HCT116 (cell line): ENCODE measurements at regions not wholly inside any gene's neighbourhood (a gene's known extent, or its start where the extent isn't known, plus 50 kb on each side); places are given as distances from the start of the nearest gene placed in this dataset.

Experiments used
- ATAC-seq: fragments of 200-7000 bp; cut with Tn5 transposase; 2 replicates; pipeline ENCODE4 v1.9.1; 2020; ENCODE audit warnings: mild to moderate bottlenecking, moderate library complexity
- BruUV-seq: library from RNA; stranded (reverse); fragments of 400-500 nt; replicated peaks from 2 replicates; lab custom pipeline; 2021; lab: Mats Ljungman, UMichigan
- CTCF ChIA-PET: fragments of 300-600 bp; sonication (Branson Sonifier 250); formaldehyde crosslinking; loops from one replicate; lab custom pipeline; 2021; ENCODE audit warnings: antibody characterized with exemption; lab: Charles Lee
- POLR2A ChIA-PET: fragments of 300-600, 350-600 bp; sonication (Branson Sonifier 250); formaldehyde crosslinking; loops from one replicate; lab custom pipeline; 2021; ENCODE audit warnings: antibody characterized with exemption; lab: Charles Lee
- RAD21 ChIA-PET, 2 experiments: fragments of 300-600 bp; sonication (Branson Sonifier 250); formaldehyde crosslinking; loops; one replicate each; lab custom pipeline; 2023; ENCODE audit warnings: low total read pairs in 2 of 2; ENCODE audit not compliant: uncharacterized antibody in 2 of 2, unreplicated experiment in 2 of 2, low non-redundant PET in 1 of 2; lab: Charles Lee
- DNase-seq: peaks from one replicate; pipeline ENCODE4 v3.0.0-alpha.2; 2010; ENCODE audit warnings: low read depth, low spot score
- H2AFZ ChIP-seq: fragments of 200-600 bp; shearing (Covaris generic), sonication (generic); 2 replicates; pipeline ENCODE4 v1.6.1; 2017; ENCODE audit warnings: low read depth, mixed run types, mixed read lengths, antibody characterized with exemption, low read length; ENCODE audit not compliant: poor library complexity, severe bottlenecking
- H3K27ac ChIP-seq: 2 replicates; pipeline ENCODE4 v1.5.1; 2012; ENCODE audit warnings: low read depth, low read length
- H3K27me3 ChIP-seq: fragments of 200-600 bp; sonication (generic); 2 replicates; pipeline ENCODE4 v1.6.1; 2016; ENCODE audit warnings: mixed run types, low read length, mixed read lengths; ENCODE audit not compliant: insufficient read depth
- H3K36me3 ChIP-seq, 2 experiments: fragments of 200-500 bp in 1 of 2; fragments of 200-600 bp in 1 of 2; sonication (Bioruptor generic) in 1 of 2; sonication (generic) in 1 of 2; 2 replicates each; pipeline versions ENCODE4 v1.5.1 to v1.6.1; 2014 to 2016; ENCODE audit warnings: low read length in 2 of 2, inconsistent platforms in 1 of 2, mixed read lengths in 1 of 2, mixed run types in 1 of 2; ENCODE audit not compliant: insufficient read depth in 2 of 2, control insufficient read depth in 1 of 2
- H3K4me1 ChIP-seq, 2 experiments: fragments of 200-600 bp in 1 of 2; sonication (generic) in 1 of 2; 2 replicates each; pipeline versions ENCODE4 v1.5.1 to v1.6.1; 2012 to 2017; ENCODE audit warnings: low read length in 2 of 2, inconsistent platforms in 1 of 2, mild to moderate bottlenecking in 1 of 2, mixed read lengths in 1 of 2, mixed run types in 1 of 2, moderate library complexity in 1 of 2; ENCODE audit not compliant: insufficient read depth in 2 of 2, control insufficient read depth in 1 of 2
- H3K4me2 ChIP-seq: fragments of 200-600 bp; sonication (generic); 2 replicates; pipeline ENCODE4 v1.6.1; 2017; ENCODE audit warnings: mixed run types, low read length, mixed read lengths
- H3K4me3 ChIP-seq, 2 experiments: fragments of 200-600 bp in 1 of 2; sonication (generic) in 1 of 2; replicated peaks in 1 of 2; 2 replicates each; pipeline ENCODE4 v1.5.1; 2011 to 2016; ENCODE audit warnings: low read length in 2 of 2, control low read depth in 1 of 2, low read depth in 1 of 2, mild to moderate bottlenecking in 1 of 2, mixed read lengths in 1 of 2, mixed run types in 1 of 2
- H3K79me2 ChIP-seq: fragments of 200-600 bp; sonication (generic); 2 replicates; pipeline ENCODE4 v1.6.1; 2017; ENCODE audit warnings: mild to moderate bottlenecking, mixed run types, low read length, moderate library complexity, mixed read lengths; ENCODE audit not compliant: insufficient read depth
- H3K9ac ChIP-seq: fragments of 200-600 bp; sonication (generic); 2 replicates; pipeline ENCODE4 v1.6.1; 2016; ENCODE audit warnings: low read length, mixed read lengths
- H3K9me2 ChIP-seq: fragments of 200-600 bp; sonication (generic), shearing (Covaris generic); 2 replicates; pipeline ENCODE4 v1.6.1; 2017; ENCODE audit warnings: mixed run types, mild to moderate bottlenecking, moderate library complexity; ENCODE audit not compliant: insufficient read depth
- H3K9me3 ChIP-seq, 2 experiments: fragments of 200-500 bp in 1 of 2; fragments of 200-600 bp in 1 of 2; sonication (Bioruptor generic) in 1 of 2; sonication (generic) in 1 of 2; 2 replicates each; pipeline ENCODE4 v1.6.1; 2014 to 2017; ENCODE audit warnings: low read length in 2 of 2, mixed read lengths in 2 of 2, inconsistent platforms in 1 of 2, low read depth in 1 of 2, mild to moderate bottlenecking in 1 of 2, mixed run types in 1 of 2, moderate library complexity in 1 of 2; ENCODE audit not compliant: control insufficient read depth in 1 of 2, insufficient read depth in 1 of 2
- H4K20me1 ChIP-seq: fragments of 200-600 bp; sonication (generic), shearing (Covaris generic); 2 replicates; pipeline ENCODE4 v1.6.1; 2017; ENCODE audit warnings: mixed run types, mild to moderate bottlenecking, moderate library complexity; ENCODE audit not compliant: insufficient read depth
- CBX3 ChIP-seq: IDR thresholded peaks from 2 replicates; pipeline ENCODE4 v1.6.1; 2012; ENCODE audit warnings: low read depth
- CTCF ChIP-seq, 3 experiments: fragments of 200-600 bp in 1 of 3; sonication (generic) in 1 of 3; IDR thresholded peaks in 2 of 3; conservative IDR thresholded peaks in 1 of 3; 2 replicates each; pipeline ENCODE4 v1.5.1; 2012 to 2017; ENCODE audit warnings: low read depth in 2 of 3, low read length in 2 of 3, antibody characterized with exemption in 1 of 3, borderline replicate concordance in 1 of 3, control low read depth in 1 of 3, mild to moderate bottlenecking in 1 of 3, mixed read lengths in 1 of 3, mixed run types in 1 of 3, moderate library complexity in 1 of 3; ENCODE audit not compliant: insufficient read depth in 1 of 3
- EGR1 ChIP-seq: IDR thresholded peaks from 2 replicates; pipeline ENCODE4 v1.6.1; 2012; ENCODE audit warnings: low read depth
- ELF1 ChIP-seq: IDR thresholded peaks from 2 replicates; pipeline ENCODE4 v1.6.1; 2012; ENCODE audit warnings: low read depth, borderline replicate concordance
- EZH2 ChIP-seq: fragments of 200-600 bp; sonication (generic); IDR thresholded peaks from 2 replicates; pipeline ENCODE4 v1.6.1; 2017; ENCODE audit warnings: antibody characterized with exemption, mixed run types
- FOSL1 ChIP-seq: IDR thresholded peaks from 2 replicates; pipeline ENCODE4 v1.6.1; 2012; ENCODE audit warnings: low read depth
- JUND ChIP-seq: IDR thresholded peaks from 2 replicates; pipeline ENCODE4 v1.6.1; 2012
- MAX ChIP-seq: IDR thresholded peaks from 2 replicates; pipeline ENCODE4 v1.6.1; 2012
- POLR2A ChIP-seq: IDR thresholded peaks from 2 replicates; pipeline ENCODE4 v1.7.0; 2011; ENCODE audit warnings: borderline replicate concordance; ENCODE audit not compliant: insufficient read depth, insufficient read length; ENCODE audit errors: extremely low read depth
- POLR2AphosphoS5 ChIP-seq: IDR thresholded peaks from 2 replicates; pipeline ENCODE4 v1.6.1; 2011; ENCODE audit warnings: mild to moderate bottlenecking, low read depth, low read length, moderate library complexity
- SP1 ChIP-seq: IDR thresholded peaks from 2 replicates; pipeline ENCODE4 v1.6.1; 2012; ENCODE audit warnings: low read depth
- SRF ChIP-seq: IDR thresholded peaks from 2 replicates; pipeline ENCODE4 v1.6.1; 2012; ENCODE audit warnings: low read depth
- TCF7L2 ChIP-seq: IDR thresholded peaks from 2 replicates; pipeline ENCODE4 v1.7.0; 2011; ENCODE audit warnings: borderline replicate concordance, inconsistent platforms; ENCODE audit not compliant: insufficient read depth, insufficient read length; ENCODE audit errors: extremely low read depth
- ZFX ChIP-seq: fragments of 450-650 bp; IDR thresholded peaks from 2 replicates; pipeline ENCODE4 v1.6.1; 2017
- ZNF274 ChIP-seq: fragments of 200-500 bp; sonication (Bioruptor generic); IDR thresholded peaks from 2 replicates; pipeline ENCODE4 v1.6.1; 2014; ENCODE audit warnings: mild to moderate bottlenecking, low read depth, low read length, inconsistent platforms
- intact Hi-C: fragments of 100-400 bp; cut with micrococcal nuclease; formaldehyde crosslinking; loops from 2 replicates; pipeline ENCODE4 v1.10.0; 2022

- Histone ChIP-seq H3K9me3 (peaks cover 0 to 21% of the 10 kb centered on the region in 2 experiments; a peak in 2 of 4 replicates), H3K4me1 (no peaks in the 10 kb centered on the region), H3K36me3 (no peaks in the 10 kb centered on the region), H2AFZ (no peak overlapping the region), H4K20me1 (no peaks in the 10 kb centered on the region), H3K27ac (no peak overlapping the region), H3K79me2 (no peaks in the 10 kb centered on the region), H3K4me3 (no peak overlapping the region), H3K9me2 (no peaks in the 10 kb centered on the region), H3K27me3 (no peaks in the 10 kb centered on the region), H3K9ac (no peak overlapping the region), H3K4me2 (no peak overlapping the region)
- ChIA-PET RAD21 (no interaction called here), CTCF (no interaction called here), POLR2A (no interaction called here)
- no peak for ATAC-seq
- intact Hi-C loops = no loop called here
- no peak for DNase-seq
- no TSS peak for BruUV-seq
- TF ChIP-seq POLR2A = no peak
- TF ChIP-seq CBX3 = no peak
- no peak for TF ChIP-seq EZH2
- TF ChIP-seq TCF7L2 = no peak
- no peak for TF ChIP-seq ZFX
- TF ChIP-seq ZNF274 = no peak
- no peak for TF ChIP-seq MAX
- no peak for TF ChIP-seq EGR1
- TF ChIP-seq JUND = no peak
- TF ChIP-seq FOSL1 = no peak
- no peak for TF ChIP-seq CTCF (IDR thresholded peaks at IDR 0.05 in 2 of 3, conservative IDR thresholded peaks at IDR 0.05 in 1 of 3; ENCODE audit: borderline replicate concordance in 1 of 3, insufficient read depth in 1 of 3, low read depth in 2 of 3, low read length in 2 of 3)
- TF ChIP-seq SP1 = no peak
- no peak for TF ChIP-seq SRF
- TF ChIP-seq POLR2AphosphoS5 = no peak
- TF ChIP-seq ELF1 = no peak
Measured at GRCh38 chr17:33803199-33803685, 451.8 kb upstream of the CCL2 start.
